Peyer's patch (tissue), 4 donors: ENCODE measurements at regions not wholly inside any gene's neighbourhood (a gene's known extent, or its start where the extent isn't known, plus 50 kb on each side); places are given as distances from the start of the nearest gene placed in this dataset.

ENCODE experiments used
- POLR2A ChIP-seq, 2 donors: fragments of 450-650 bp; IDR thresholded peaks; one replicate each; pipeline ENCODE4 v1.5.1; 2017; ENCODE audit warnings: antibody characterized with exemption in 2 of 2, mild to moderate bottlenecking in 2 of 2, moderate library complexity in 2 of 2
- TF ChIP-seq, protein P1 (sequence below), 6 experiments: fragments of 450-650 bp in 4 of 6; fragments of 200-600 bp in 2 of 6; sonication (generic) in 1 of 6; IDR thresholded peaks; one replicate each; pipeline ENCODE4 v1.5.1; 2017 to 2019; ENCODE audit warnings: antibody characterized with exemption in 6 of 6, mild to moderate bottlenecking in 3 of 6, moderate library complexity in 1 of 6

DNA sequence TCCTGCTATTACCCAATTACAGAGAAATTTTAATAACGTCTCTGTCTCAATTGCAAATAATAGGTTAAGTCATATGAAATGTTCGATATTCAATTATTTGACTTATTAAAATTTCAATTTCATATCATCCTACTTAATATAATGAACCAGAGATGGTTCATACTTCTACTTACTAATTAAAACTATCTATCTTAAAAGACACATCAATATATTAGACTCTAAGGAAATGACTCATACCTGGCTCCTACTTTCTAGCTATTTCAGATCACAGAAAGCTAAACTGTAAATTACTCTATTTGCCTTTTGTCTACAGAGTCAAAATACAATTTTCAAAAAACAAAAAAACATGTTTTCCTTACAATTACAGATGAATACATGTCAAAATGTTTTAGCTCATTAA, 99.6 kb downstream of the CAPZA3 start:
- TF ChIP-seq, protein P1, sequence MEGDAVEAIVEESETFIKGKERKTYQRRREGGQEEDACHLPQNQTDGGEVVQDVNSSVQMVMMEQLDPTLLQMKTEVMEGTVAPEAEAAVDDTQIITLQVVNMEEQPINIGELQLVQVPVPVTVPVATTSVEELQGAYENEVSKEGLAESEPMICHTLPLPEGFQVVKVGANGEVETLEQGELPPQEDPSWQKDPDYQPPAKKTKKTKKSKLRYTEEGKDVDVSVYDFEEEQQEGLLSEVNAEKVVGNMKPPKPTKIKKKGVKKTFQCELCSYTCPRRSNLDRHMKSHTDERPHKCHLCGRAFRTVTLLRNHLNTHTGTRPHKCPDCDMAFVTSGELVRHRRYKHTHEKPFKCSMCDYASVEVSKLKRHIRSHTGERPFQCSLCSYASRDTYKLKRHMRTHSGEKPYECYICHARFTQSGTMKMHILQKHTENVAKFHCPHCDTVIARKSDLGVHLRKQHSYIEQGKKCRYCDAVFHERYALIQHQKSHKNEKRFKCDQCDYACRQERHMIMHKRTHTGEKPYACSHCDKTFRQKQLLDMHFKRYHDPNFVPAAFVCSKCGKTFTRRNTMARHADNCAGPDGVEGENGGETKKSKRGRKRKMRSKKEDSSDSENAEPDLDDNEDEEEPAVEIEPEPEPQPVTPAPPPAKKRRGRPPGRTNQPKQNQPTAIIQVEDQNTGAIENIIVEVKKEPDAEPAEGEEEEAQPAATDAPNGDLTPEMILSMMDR (IDR thresholded peaks at IDR 0.05) = no peak
- no peak for TF ChIP-seq POLR2A (IDR thresholded peaks at IDR 0.05)
